Right atrium auricular region (tissue), 2 donors: ENCODE measurements at regions not wholly inside any gene's neighbourhood (a gene's known extent, or its start where the extent isn't known, plus 50 kb on each side); places are given as distances from the start of the nearest gene placed in this dataset.

Experiments
- DNase-seq: peaks from one replicate; pipeline ENCODE4 v3.0.0-alpha.2; 2019; ENCODE audit warnings: low spot score
- H3K27ac ChIP-seq, 2 donors: fragments of 200-600 bp; sonication (generic); 1 replicate in 1 of 2; 2 replicates in 1 of 2; pipeline ENCODE4 v1.5.1; 2016 to 2019
- H3K27me3 ChIP-seq, 2 donors: fragments of 200-600 bp; sonication (generic); one replicate each; pipeline versions ENCODE4 v1.5.1 to v1.6.0; 2017 to 2019
- H3K36me3 ChIP-seq: fragments of 200-600 bp; sonication (generic); one replicate; pipeline ENCODE4 v1.5.1; 2016
- H3K4me1 ChIP-seq, 2 donors: fragments of 200-600 bp; sonication (generic); one replicate each; pipeline versions ENCODE4 v1.5.1 to v1.6.0; 2017 to 2019
- H3K4me3 ChIP-seq, 2 donors: fragments of 200-600 bp; sonication (generic); 1 replicate in 1 of 2; 2 replicates in 1 of 2; pipeline ENCODE4 v1.5.1; 2017 to 2019; ENCODE audit warnings: mild to moderate bottlenecking in 1 of 2, moderate library complexity in 1 of 2
- H3K9me3 ChIP-seq, 2 donors: fragments of 200-600 bp; sonication (generic); one replicate each; pipeline ENCODE4 v1.5.1; 2019
- CTCF ChIP-seq, 2 donors: fragments of 200-600 bp; sonication (generic); IDR thresholded peaks; one replicate each; pipeline ENCODE4 v1.5.1; 2019; ENCODE audit warnings: antibody characterized with exemption in 2 of 2

GRCh38 chr6:40950986-40951698 lies 87.9 kb downstream of the UNC5CL start:
- Histone ChIP-seq H3K27ac (no peak overlapping the region), H3K4me3 (no peak overlapping the region), H3K36me3 (no peaks in the 10 kb centered on the region), H3K9me3 (no peaks in the 10 kb centered on the region), H3K27me3 (no peaks in the 10 kb centered on the region), H3K4me1 (no peaks in the 10 kb centered on the region)
- DNase-seq: no peak
- no peak for TF ChIP-seq CTCF (IDR thresholded peaks at IDR 0.05)

- Histone ChIP-seq H3K9me3 (no peaks in the 10 kb centered on the region), H3K27ac (no peak overlapping the region), H3K4me1 (no peaks in the 10 kb centered on the region), H3K27me3 (no peaks in the 10 kb centered on the region), H3K4me3 (no peak overlapping the region), H3K36me3 (no peaks in the 10 kb centered on the region)
- no peak for TF ChIP-seq CTCF (IDR thresholded peaks at IDR 0.05)
- DNase-seq: no peak
Measured at GRCh38 chr6:40948570-40948969, 90.5 kb downstream of the UNC5CL start.

GRCh38 chr6:40947876-40948526 lies 91.0 kb downstream of the UNC5CL start:
- no peak for TF ChIP-seq CTCF (IDR thresholded peaks at IDR 0.05)
- Histone ChIP-seq H3K36me3 (no peaks in the 10 kb centered on the region), H3K9me3 (no peaks in the 10 kb centered on the region), H3K27ac (no peak overlapping the region), H3K4me3 (no peak overlapping the region), H3K27me3 (no peaks in the 10 kb centered on the region), H3K4me1 (no peaks in the 10 kb centered on the region)
- no peak for DNase-seq

- Histone ChIP-seq H3K27me3 (no peaks in the 10 kb centered on the region), H3K36me3 (no peaks in the 10 kb centered on the region), H3K27ac (no peak overlapping the region), H3K4me1 (no peaks in the 10 kb centered on the region), H3K4me3 (no peak overlapping the region), H3K9me3 (no peaks in the 10 kb centered on the region)
- no peak for DNase-seq
- no peak for TF ChIP-seq CTCF (IDR thresholded peaks at IDR 0.05)
Measured at GRCh38 chr6:40946738-40947301, 92.2 kb downstream of the UNC5CL start.

- no peak for TF ChIP-seq CTCF (IDR thresholded peaks at IDR 0.05)
- Histone ChIP-seq H3K4me1 (peaks cover 0 to 5% of the 10 kb centered on the region in 2 donors), H3K36me3 (no peaks in the 10 kb centered on the region), H3K27ac (no peak overlapping the region), H3K27me3 (no peaks in the 10 kb centered on the region), H3K9me3 (no peaks in the 10 kb centered on the region), H3K4me3 (no peak overlapping the region)
- DNase-seq: no peak
Measured at GRCh38 chr6:40937491-40937890, 101.5 kb downstream of the UNC5CL start.
